Kidney (tissue), 13 donors: ENCODE measurements at regions not wholly inside any gene's neighbourhood (a gene's known extent, or its start where the extent isn't known, plus 50 kb on each side); places are given as distances from the start of the nearest gene placed in this dataset.

Experiments
- DNase-seq, 5 donors: peaks; one replicate each; pipeline ENCODE4 v3.0.0-alpha.2; 2013 to 2020
- FAIRE-seq: peaks from 2 replicates; lab custom pipeline; 2012; peaks lifted over from hg19 to GRCh38; lab: Jason Lieb, UNC
- H3K27ac ChIP-seq, 2 donors: one replicate each; pipeline ENCODE4 v1.7.0; 2013; ENCODE audit warnings: low read depth in 2 of 2, low read length in 2 of 2, inconsistent platforms in 1 of 2
- H3K27me3 ChIP-seq: one replicate; pipeline ENCODE4 v1.7.1; 2013; ENCODE audit warnings: low read length, inconsistent platforms; ENCODE audit not compliant: control insufficient read depth, insufficient read depth
- H3K36me3 ChIP-seq, 3 donors: one replicate each; pipeline versions ENCODE4 v1.7.0 to v1.7.1; 2013; ENCODE audit warnings: low read length in 3 of 3, control low read depth in 1 of 3, inconsistent platforms in 1 of 3; ENCODE audit not compliant: insufficient read depth in 3 of 3, control insufficient read depth in 2 of 3
- H3K4me1 ChIP-seq, 3 donors: one replicate each; pipeline versions ENCODE4 v1.7.0 to v1.7.1; 2013; ENCODE audit warnings: low read length in 3 of 3, inconsistent platforms in 1 of 3, low read depth in 1 of 3; ENCODE audit not compliant: control insufficient read depth in 2 of 3, insufficient read depth in 2 of 3
- H3K4me3 ChIP-seq, 3 donors: one replicate each; pipeline versions ENCODE4 v1.7.0 to v1.8.1; 2013; ENCODE audit warnings: low read length in 3 of 3, control low read depth in 1 of 3, inconsistent platforms in 1 of 3
- H3K9ac ChIP-seq, 3 donors: one replicate each; pipeline versions ENCODE4 v1.7.0 to v1.7.1; 2013; ENCODE audit warnings: low read length in 3 of 3, control low read depth in 1 of 3, inconsistent platforms in 1 of 3
- H3K9me3 ChIP-seq, 3 donors: one replicate each; pipeline versions ENCODE4 v1.7.0 to v1.7.1; 2013; ENCODE audit warnings: low read length in 3 of 3, control low read depth in 1 of 3, inconsistent platforms in 1 of 3; ENCODE audit not compliant: control insufficient read depth in 2 of 3, insufficient read depth in 1 of 3
- intact Hi-C: fragments of 100-400 bp; cut with DNase I; formaldehyde crosslinking; loops from one replicate; pipeline ENCODE4 v1.11.1; 2022
- TF ChIP-seq, protein P1 (sequence below): IDR thresholded peaks from 3 replicates; pipeline ENCODE4 v1.5.1; 2012; ENCODE audit warnings: mild to moderate bottlenecking, moderate library complexity, borderline replicate concordance; ENCODE audit not compliant: insufficient read depth; ENCODE audit errors: extremely low read depth
- donor health status: control.
- donor health status: control.
- donor health status: control.
- donor health status: control.
- donor health status: control.
- donor health status: DM: yes; HTN: yes; CAD: no.
- donor health status: Normal renal cell carcinoma (clear cell type).

GRCh38 chr13:50587115-50587514 lies 256.4 kb downstream of the DLEU7 start:
- Histone ChIP-seq H3K27me3 (no peaks in the 10 kb centered on the region), H3K36me3 (no peaks in the 10 kb centered on the region), H3K4me3 (no peak overlapping the region), H3K9ac (no peak overlapping the region), H3K27ac (no peak overlapping the region), H3K9me3 (no peaks in the 10 kb centered on the region), H3K4me1 (no peaks in the 10 kb centered on the region)
- TF ChIP-seq, protein P1, sequence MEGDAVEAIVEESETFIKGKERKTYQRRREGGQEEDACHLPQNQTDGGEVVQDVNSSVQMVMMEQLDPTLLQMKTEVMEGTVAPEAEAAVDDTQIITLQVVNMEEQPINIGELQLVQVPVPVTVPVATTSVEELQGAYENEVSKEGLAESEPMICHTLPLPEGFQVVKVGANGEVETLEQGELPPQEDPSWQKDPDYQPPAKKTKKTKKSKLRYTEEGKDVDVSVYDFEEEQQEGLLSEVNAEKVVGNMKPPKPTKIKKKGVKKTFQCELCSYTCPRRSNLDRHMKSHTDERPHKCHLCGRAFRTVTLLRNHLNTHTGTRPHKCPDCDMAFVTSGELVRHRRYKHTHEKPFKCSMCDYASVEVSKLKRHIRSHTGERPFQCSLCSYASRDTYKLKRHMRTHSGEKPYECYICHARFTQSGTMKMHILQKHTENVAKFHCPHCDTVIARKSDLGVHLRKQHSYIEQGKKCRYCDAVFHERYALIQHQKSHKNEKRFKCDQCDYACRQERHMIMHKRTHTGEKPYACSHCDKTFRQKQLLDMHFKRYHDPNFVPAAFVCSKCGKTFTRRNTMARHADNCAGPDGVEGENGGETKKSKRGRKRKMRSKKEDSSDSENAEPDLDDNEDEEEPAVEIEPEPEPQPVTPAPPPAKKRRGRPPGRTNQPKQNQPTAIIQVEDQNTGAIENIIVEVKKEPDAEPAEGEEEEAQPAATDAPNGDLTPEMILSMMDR, result no peak
- FAIRE-seq (no peak), DNase-seq (no peak)
- intact Hi-C loops, result no loop called here

DNA sequence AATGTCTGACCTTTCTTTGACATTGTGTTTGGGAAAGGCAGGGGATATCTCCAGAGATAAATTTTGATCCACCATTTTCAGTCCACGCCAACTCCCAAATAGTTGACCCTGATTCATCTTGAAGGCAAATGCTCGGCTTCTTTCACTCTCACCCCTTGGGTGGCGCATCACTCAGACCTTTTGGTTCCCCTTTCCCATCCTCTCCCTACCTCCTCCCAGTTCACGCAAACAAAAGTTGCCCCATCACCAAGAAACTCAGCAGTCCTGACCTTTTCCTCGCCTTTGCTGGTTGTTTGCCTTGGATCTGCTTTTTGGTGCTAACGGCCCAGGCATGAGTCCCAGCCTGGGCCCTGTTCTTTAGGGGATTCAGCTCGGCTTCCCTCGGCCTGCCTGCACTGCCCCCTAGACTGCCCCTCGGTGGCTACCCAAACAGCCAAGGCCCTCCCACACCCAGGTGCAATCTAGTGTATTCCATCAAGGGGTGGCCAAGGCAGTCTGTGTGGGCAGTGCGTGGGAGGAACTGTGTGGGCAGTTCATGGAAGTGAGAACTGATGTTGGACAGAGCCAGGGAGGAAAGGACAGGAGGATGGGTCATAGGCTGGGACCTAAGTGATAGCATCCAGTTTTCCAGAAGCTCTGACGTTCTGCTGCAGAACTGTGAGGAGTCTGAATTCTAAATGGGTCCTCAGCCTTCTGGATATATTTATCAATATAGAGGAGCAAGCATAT lies 255.7 kb downstream of the DLEU7 start:
- no peak for DNase-seq
- TF ChIP-seq, protein P1, result no peak
- no peak for FAIRE-seq
- intact Hi-C loops, result no loop called here
- no peak overlapping the region for H3K4me3 ChIP-seq
- no peaks in the 10 kb centered on the region for H3K36me3 ChIP-seq
- no peak overlapping the region for H3K27ac ChIP-seq
- H3K4me1 ChIP-seq, result no peaks in the 10 kb centered on the region
- H3K27me3 ChIP-seq, result no peaks in the 10 kb centered on the region
- no peaks in the 10 kb centered on the region for H3K9me3 ChIP-seq
- no peak overlapping the region for H3K9ac ChIP-seq

DNA sequence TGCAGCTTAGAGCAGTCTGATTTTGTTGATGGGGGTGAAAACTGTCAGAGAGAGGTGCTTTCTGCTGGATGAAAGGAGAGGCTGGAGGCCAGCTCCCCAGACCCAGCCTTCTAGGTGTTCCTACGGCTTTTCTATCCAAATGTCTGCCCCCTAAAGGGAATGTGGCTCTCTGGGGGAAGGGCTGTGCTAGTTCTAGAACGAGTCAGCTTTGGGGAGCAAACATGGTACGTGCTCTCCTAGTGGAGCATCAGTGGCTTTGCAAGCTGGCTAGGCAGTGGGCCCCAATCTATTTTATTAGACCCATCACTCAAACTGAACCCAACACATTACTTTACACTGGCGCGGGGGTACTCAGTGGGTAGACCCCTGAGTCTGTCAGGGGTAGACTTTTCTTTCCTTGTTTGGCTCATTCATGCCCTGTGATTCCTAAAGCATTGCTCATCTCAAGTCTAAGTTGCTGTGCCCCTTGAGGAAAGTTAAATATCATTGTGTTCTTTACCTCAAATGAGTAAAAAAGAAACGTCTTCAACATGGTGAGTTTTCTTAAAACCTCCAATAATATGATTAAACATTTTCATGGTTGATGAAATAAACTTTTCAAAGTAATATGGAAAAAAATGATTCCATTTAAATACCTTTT lies 254.9 kb downstream of the DLEU7 start:
- TF ChIP-seq, protein P1, result no peak
- H3K9me3 ChIP-seq, result no peaks in the 10 kb centered on the region
- H3K4me3 ChIP-seq, result no peak overlapping the region
- intact Hi-C loops, result no loop called here
- H3K27ac ChIP-seq, result no peak overlapping the region
- H3K36me3 ChIP-seq, result no peaks in the 10 kb centered on the region
- H3K27me3 ChIP-seq, result no peaks in the 10 kb centered on the region
- no peak overlapping the region for H3K9ac ChIP-seq
- DNase-seq (no peak), FAIRE-seq (no peak)
- H3K4me1 ChIP-seq, result no peaks in the 10 kb centered on the region
